Uterus (tissue), 3 donors: ENCODE measurements at regions not wholly inside any gene's neighbourhood (a gene's known extent, or its start where the extent isn't known, plus 50 kb on each side); places are given as distances from the start of the nearest gene placed in this dataset.

Experiments used
- DNase-seq, 2 donors: peaks; one replicate each; pipeline ENCODE4 v3.0.0-alpha.2; 2019 to 2020
- H3K27ac ChIP-seq, 2 donors: fragments of 200-600 bp; sonication (generic); 1 replicate in 1 of 2; 2 replicates in 1 of 2; pipeline ENCODE4 v1.5.1; 2016 to 2018
- H3K27me3 ChIP-seq, 2 donors: fragments of 200-600 bp; sonication (generic); one replicate each; pipeline ENCODE4 v1.5.1; 2018 to 2019; ENCODE audit warnings: control low read depth in 1 of 2
- H3K36me3 ChIP-seq, 2 donors: fragments of 200-600 bp; sonication (generic); one replicate each; pipeline ENCODE4 v1.5.1; 2019; ENCODE audit warnings: control low read depth in 1 of 2
- H3K4me1 ChIP-seq, 2 donors: fragments of 200-600 bp; sonication (generic); one replicate each; pipeline ENCODE4 v1.5.1; 2018 to 2019; ENCODE audit warnings: control low read depth in 1 of 2
- H3K4me3 ChIP-seq, 2 donors: fragments of 200-600 bp; sonication (generic); 1 replicate in 1 of 2; 2 replicates in 1 of 2; pipeline ENCODE4 v1.5.1; 2018 to 2019; ENCODE audit warnings: mild to moderate bottlenecking in 1 of 2
- H3K9me3 ChIP-seq, 2 donors: fragments of 200-600 bp; sonication (generic); one replicate each; pipeline ENCODE4 v1.5.1; 2019; ENCODE audit warnings: control low read depth in 1 of 2
- POLR2A ChIP-seq, 2 donors: fragments of 450-650 bp; IDR thresholded peaks; one replicate each; pipeline ENCODE4 v1.6.1; 2016; ENCODE audit warnings: antibody characterized with exemption in 2 of 2, mild to moderate bottlenecking in 1 of 2, moderate library complexity in 1 of 2
- intact Hi-C: fragments of 100-400 bp; cut with DNase I; formaldehyde crosslinking; loops from one replicate; pipeline ENCODE4 v1.15.1; 2023; ENCODE audit warnings: low total_unique reads
- TF ChIP-seq, protein P1 (sequence below), 4 experiments: fragments of 200-600 bp in 2 of 4; fragments of 450-650 bp in 2 of 4; sonication (generic) in 2 of 4; IDR thresholded peaks; one replicate each; pipeline ENCODE4 v1.5.1; 2016 to 2019; ENCODE audit warnings: antibody characterized with exemption in 4 of 4, mild to moderate bottlenecking in 2 of 4, moderate library complexity in 1 of 4
- donor health status: DM: yes; HTN: yes; CAD: no.

DNA sequence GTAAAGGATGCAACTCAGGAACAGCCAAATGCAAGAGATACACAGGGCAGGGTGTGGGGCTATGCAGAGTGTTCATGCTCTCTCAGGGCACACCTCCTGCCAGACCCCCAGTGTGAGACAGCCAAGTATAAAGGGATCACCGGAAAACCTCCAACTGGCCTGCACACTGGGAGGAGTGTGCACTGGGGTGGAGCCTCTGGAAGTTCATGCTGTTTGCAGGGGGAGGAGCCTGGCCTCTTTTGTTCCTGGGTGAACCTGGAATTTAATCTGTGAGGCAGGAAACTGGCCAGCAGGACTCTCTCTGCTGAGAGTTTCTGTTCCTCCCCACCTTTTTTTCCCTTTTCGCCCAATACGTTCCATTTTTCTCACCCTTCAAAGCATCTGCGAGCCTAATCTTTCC, 204.1 kb downstream of the WNT5A start:
- no peak overlapping the region for H3K27ac ChIP-seq
- no peak for TF ChIP-seq POLR2A (IDR thresholded peaks at IDR 0.05)
- TF ChIP-seq, protein P1, sequence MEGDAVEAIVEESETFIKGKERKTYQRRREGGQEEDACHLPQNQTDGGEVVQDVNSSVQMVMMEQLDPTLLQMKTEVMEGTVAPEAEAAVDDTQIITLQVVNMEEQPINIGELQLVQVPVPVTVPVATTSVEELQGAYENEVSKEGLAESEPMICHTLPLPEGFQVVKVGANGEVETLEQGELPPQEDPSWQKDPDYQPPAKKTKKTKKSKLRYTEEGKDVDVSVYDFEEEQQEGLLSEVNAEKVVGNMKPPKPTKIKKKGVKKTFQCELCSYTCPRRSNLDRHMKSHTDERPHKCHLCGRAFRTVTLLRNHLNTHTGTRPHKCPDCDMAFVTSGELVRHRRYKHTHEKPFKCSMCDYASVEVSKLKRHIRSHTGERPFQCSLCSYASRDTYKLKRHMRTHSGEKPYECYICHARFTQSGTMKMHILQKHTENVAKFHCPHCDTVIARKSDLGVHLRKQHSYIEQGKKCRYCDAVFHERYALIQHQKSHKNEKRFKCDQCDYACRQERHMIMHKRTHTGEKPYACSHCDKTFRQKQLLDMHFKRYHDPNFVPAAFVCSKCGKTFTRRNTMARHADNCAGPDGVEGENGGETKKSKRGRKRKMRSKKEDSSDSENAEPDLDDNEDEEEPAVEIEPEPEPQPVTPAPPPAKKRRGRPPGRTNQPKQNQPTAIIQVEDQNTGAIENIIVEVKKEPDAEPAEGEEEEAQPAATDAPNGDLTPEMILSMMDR (IDR thresholded peaks at IDR 0.05), result no peak
- no peaks in the 10 kb centered on the region for H3K4me1 ChIP-seq
- H3K4me3 ChIP-seq, result no peak overlapping the region
- DNase-seq, result no peak
- intact Hi-C loops, result no loop called here
- H3K9me3 ChIP-seq, result no peaks in the 10 kb centered on the region
- no peaks in the 10 kb centered on the region for H3K36me3 ChIP-seq
- no peaks in the 10 kb centered on the region for H3K27me3 ChIP-seq

DNA sequence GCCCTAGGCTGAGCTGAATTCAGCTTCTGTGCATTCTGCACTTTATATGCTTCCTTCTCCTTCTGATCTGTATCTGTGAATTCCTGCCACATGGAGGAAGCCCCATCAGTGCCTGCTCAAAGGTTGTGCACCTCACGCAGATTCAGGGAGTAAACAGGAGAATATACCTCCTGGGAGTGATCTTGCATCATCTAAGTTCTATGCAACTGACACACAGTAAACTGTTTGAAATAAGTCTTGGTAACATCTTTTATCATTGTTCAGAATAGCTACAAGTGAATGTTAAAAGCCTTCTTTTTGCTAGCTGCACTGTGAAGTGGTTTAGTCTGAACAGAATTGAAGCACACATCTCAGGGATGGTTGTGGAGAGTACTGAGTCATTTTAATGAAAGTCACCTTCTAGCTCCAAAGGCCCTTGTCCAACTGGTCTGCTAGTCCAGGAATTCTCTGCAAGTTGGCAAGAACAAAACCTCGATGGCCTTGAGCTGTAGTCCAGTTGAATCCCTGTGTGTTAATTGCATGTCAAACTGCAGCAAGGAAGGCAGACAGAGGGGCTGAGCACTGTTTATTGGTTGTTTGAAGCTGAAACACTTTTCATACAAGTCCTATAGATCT, 215.0 kb downstream of the WNT5A start:
- no peak for DNase-seq
- H3K27ac ChIP-seq, result no peak overlapping the region
- no peaks in the 10 kb centered on the region for H3K27me3 ChIP-seq
- intact Hi-C loops, result no loop called here
- H3K9me3 ChIP-seq, result no peaks in the 10 kb centered on the region
- no peaks in the 10 kb centered on the region for H3K4me1 ChIP-seq
- no peak for TF ChIP-seq POLR2A (IDR thresholded peaks at IDR 0.05)
- TF ChIP-seq, protein P1 (IDR thresholded peaks at IDR 0.05), result no peak
- no peak overlapping the region for H3K4me3 ChIP-seq
- H3K36me3 ChIP-seq, result no peaks in the 10 kb centered on the region

DNA sequence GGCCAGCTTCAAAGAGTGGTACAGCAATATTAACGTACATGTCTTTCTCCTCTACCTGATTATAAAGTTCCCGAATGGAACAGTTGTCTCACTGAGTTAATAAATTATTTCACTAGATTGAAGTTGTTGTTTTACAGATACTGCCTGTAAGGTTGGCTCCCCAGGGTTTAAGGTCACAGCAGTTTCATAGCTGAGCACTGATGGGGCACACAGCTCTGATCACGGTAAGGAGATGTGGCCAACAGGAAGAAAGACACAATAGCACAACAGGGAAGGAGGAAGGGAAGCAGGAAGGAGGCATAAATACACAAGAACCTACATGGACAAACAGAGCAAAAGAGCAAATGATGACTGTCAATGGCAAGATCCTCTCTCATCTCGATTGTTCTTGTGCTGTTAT, 215.6 kb downstream of the WNT5A start:
- intact Hi-C loops, result no loop called here
- Histone ChIP-seq H3K27ac (no peak overlapping the region), H3K4me1 (no peaks in the 10 kb centered on the region), H3K36me3 (no peaks in the 10 kb centered on the region), H3K4me3 (no peak overlapping the region), H3K27me3 (no peaks in the 10 kb centered on the region), H3K9me3 (no peaks in the 10 kb centered on the region)
- no peak for TF ChIP-seq POLR2A (IDR thresholded peaks at IDR 0.05)
- TF ChIP-seq, protein P1 (IDR thresholded peaks at IDR 0.05), result no peak
- no peak for DNase-seq

DNA sequence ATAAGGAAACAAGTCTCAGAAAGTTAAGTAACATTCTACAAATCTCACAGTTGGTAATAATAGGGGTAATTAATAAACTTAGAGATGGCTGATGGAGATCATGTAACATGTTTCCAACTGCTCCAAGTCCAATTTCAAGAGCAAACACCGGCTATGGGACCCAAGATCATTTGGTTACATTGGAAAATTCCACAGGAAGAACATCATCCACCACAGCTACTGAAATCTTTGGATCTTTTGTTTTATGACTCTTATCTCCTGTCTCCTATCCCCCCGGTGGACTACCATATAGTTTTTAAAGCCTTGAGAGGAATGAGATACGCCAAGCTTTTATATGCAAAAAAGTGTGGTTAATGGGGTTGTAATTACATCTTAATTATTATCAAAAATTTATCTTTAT, 216.1 kb downstream of the WNT5A start:
- Histone ChIP-seq H3K27me3 (no peaks in the 10 kb centered on the region), H3K27ac (no peak overlapping the region), H3K4me1 (no peaks in the 10 kb centered on the region), H3K4me3 (no peak overlapping the region), H3K36me3 (no peaks in the 10 kb centered on the region), H3K9me3 (no peaks in the 10 kb centered on the region)
- DNase-seq, result no peak
- intact Hi-C loops, result no loop called here
- TF ChIP-seq, protein P1 (IDR thresholded peaks at IDR 0.05), result no peak
- TF ChIP-seq POLR2A (IDR thresholded peaks at IDR 0.05), result no peak

DNA sequence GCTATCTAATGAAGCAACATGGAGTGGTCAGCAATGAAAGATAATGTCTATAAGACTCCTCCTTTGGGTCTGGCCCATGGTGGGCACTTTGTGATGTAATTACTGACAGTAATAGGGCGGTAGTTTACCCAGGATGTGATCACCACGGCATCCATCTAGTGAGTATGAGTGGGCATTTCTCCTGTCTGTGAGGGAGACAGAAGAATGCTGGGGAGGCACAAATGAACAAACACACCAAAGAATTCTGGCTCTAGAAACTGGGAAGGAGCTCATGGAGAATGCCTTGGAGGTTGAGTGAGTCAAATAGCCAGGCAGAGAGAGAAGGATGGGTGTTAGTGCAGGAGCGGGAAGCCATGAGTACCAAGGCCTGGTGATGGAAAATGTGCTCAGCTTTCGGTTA, 217.5 kb downstream of the WNT5A start:
- H3K9me3 ChIP-seq, result no peaks in the 10 kb centered on the region
- H3K4me3 ChIP-seq, result no peak overlapping the region
- H3K36me3 ChIP-seq, result no peaks in the 10 kb centered on the region
- DNase-seq, result no peak
- TF ChIP-seq, protein P1 (IDR thresholded peaks at IDR 0.05), result no peak
- TF ChIP-seq POLR2A (IDR thresholded peaks at IDR 0.05), result no peak
- intact Hi-C loops, result no loop called here
- no peaks in the 10 kb centered on the region for H3K4me1 ChIP-seq
- no peaks in the 10 kb centered on the region for H3K27me3 ChIP-seq
- no peak overlapping the region for H3K27ac ChIP-seq
